A673 (cell line): ENCODE measurements at regions not wholly inside any gene's neighbourhood (a gene's known extent, or its start where the extent isn't known, plus 50 kb on each side); places are given as distances from the start of the nearest gene placed in this dataset.

Experiments
- BruUV-seq: library from RNA; stranded (reverse); fragments of 400-500 nt; replicated peaks from 2 replicates; lab custom pipeline; 2021; lab: Mats Ljungman, UMichigan
- CTCF ChIA-PET: fragments of 300-600 bp; sonication (Branson Sonifier 250); formaldehyde crosslinking; loops from one replicate; lab custom pipeline; 2022; ENCODE audit warnings: antibody characterized with exemption; lab: Charles Lee
- POLR2A ChIA-PET: fragments of 300-600 bp; sonication (Branson Sonifier 250); formaldehyde crosslinking; loops from one replicate; lab custom pipeline; 2022; ENCODE audit warnings: antibody characterized with exemption; ENCODE audit not compliant: low non-redundant PET; lab: Charles Lee
- DNase-seq: peaks from one replicate; pipeline ENCODE4 v3.0.0-alpha.2; 2015; ENCODE audit warnings: low spot score
- H3K27ac ChIP-seq: fragments of 200-600 bp; sonication (generic); 2 replicates; pipeline ENCODE4 v1.5.1; 2016; ENCODE audit warnings: mixed run types, low read depth, mild to moderate bottlenecking, mixed read lengths, antibody characterized with exemption, low read length; ENCODE audit not compliant: poor library complexity, severe bottlenecking
- H3K27me3 ChIP-seq: fragments of 200-600 bp; sonication (generic); replicated peaks from 2 replicates; pipeline ENCODE4 v1.6.1; 2017; ENCODE audit warnings: mixed run types, low read depth, mild to moderate bottlenecking, mixed read lengths, antibody characterized with exemption, low read length; ENCODE audit not compliant: insufficient read depth, poor library complexity
- H3K36me3 ChIP-seq: fragments of 200-600 bp; sonication (generic); 2 replicates; pipeline ENCODE4 v1.6.1; 2016; ENCODE audit warnings: mixed run types, mild to moderate bottlenecking, mixed read lengths, antibody characterized with exemption, low read length; ENCODE audit not compliant: insufficient read depth, poor library complexity, severe bottlenecking
- H3K4me1 ChIP-seq: fragments of 200-600 bp; sonication (generic); 2 replicates; pipeline ENCODE4 v1.6.1; 2017; ENCODE audit warnings: mixed run types, mild to moderate bottlenecking, mixed read lengths, antibody characterized with exemption, low read length; ENCODE audit not compliant: insufficient read depth, poor library complexity, severe bottlenecking
- H3K4me3 ChIP-seq: fragments of 200-600 bp; sonication (generic); 2 replicates; pipeline ENCODE4 v1.5.1; 2016; ENCODE audit warnings: low read depth, mixed run types, mild to moderate bottlenecking, mixed read lengths, low read length; ENCODE audit not compliant: poor library complexity, severe bottlenecking
- H3K9me3 ChIP-seq: fragments of 200-600 bp; sonication (generic); 2 replicates; pipeline ENCODE4 v1.6.1; 2016; ENCODE audit warnings: mixed run types, low read depth, mild to moderate bottlenecking, mixed read lengths, antibody characterized with exemption, low read length; ENCODE audit not compliant: poor library complexity, severe bottlenecking
- EZH2 ChIP-seq: fragments of 200-600 bp; sonication (generic); IDR thresholded peaks from 2 replicates; pipeline ENCODE4 v1.6.1; 2017; ENCODE audit warnings: borderline replicate concordance, low read depth, mild to moderate bottlenecking, mixed read lengths, antibody characterized with exemption, low read length; ENCODE audit not compliant: poor library complexity, severe bottlenecking
- intact Hi-C: fragments of 100-400 bp; cut with micrococcal nuclease; formaldehyde crosslinking; loops from one replicate; pipeline ENCODE4 v1.10.0; 2022; ENCODE audit not compliant: unreplicated experiment
- TF ChIP-seq, protein P1 (sequence below): fragments of 300-800, 200-600 bp; sonication (generic); conservative IDR thresholded peaks from 2 replicates; pipeline ENCODE4 v1.5.1; 2017; ENCODE audit warnings: low read depth, mild to moderate bottlenecking, antibody characterized with exemption, low read length, moderate library complexity, mixed read lengths

DNA sequence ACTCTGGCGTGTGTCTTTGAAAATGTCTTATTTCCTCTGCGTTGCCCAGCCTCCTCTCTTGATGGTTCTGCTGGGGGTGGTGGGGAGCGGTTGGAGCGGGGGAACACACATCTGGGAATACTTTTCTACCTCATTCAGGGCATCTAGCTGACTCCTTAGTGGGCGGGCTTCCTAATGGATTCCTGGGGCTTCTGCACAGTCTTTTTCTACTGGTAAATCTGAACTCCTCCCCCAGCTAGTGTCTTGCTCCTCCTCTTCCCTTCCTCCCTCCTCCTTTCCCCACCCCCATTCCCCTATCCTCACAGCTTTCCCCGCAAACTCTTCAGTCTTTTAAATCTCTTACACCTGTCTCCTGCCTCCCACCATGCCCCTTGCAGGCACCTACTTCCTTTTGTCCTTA lies 74.4 kb downstream of the PRL start:
- ChIA-PET CTCF (no interaction called here), POLR2A (no interaction called here)
- no peaks in the 10 kb centered on the region for H3K36me3 ChIP-seq
- no TSS peak for BruUV-seq
- no peaks in the 10 kb centered on the region for H3K4me1 ChIP-seq
- no peak for DNase-seq
- no peak overlapping the region for H3K27ac ChIP-seq
- no peaks in the 10 kb centered on the region for H3K27me3 ChIP-seq
- no peaks in the 10 kb centered on the region for H3K9me3 ChIP-seq
- H3K4me3 ChIP-seq, result no peak overlapping the region
- intact Hi-C loops, result no loop called here
- TF ChIP-seq, protein P1, sequence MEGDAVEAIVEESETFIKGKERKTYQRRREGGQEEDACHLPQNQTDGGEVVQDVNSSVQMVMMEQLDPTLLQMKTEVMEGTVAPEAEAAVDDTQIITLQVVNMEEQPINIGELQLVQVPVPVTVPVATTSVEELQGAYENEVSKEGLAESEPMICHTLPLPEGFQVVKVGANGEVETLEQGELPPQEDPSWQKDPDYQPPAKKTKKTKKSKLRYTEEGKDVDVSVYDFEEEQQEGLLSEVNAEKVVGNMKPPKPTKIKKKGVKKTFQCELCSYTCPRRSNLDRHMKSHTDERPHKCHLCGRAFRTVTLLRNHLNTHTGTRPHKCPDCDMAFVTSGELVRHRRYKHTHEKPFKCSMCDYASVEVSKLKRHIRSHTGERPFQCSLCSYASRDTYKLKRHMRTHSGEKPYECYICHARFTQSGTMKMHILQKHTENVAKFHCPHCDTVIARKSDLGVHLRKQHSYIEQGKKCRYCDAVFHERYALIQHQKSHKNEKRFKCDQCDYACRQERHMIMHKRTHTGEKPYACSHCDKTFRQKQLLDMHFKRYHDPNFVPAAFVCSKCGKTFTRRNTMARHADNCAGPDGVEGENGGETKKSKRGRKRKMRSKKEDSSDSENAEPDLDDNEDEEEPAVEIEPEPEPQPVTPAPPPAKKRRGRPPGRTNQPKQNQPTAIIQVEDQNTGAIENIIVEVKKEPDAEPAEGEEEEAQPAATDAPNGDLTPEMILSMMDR, result no peak
- no peak for TF ChIP-seq EZH2

DNA sequence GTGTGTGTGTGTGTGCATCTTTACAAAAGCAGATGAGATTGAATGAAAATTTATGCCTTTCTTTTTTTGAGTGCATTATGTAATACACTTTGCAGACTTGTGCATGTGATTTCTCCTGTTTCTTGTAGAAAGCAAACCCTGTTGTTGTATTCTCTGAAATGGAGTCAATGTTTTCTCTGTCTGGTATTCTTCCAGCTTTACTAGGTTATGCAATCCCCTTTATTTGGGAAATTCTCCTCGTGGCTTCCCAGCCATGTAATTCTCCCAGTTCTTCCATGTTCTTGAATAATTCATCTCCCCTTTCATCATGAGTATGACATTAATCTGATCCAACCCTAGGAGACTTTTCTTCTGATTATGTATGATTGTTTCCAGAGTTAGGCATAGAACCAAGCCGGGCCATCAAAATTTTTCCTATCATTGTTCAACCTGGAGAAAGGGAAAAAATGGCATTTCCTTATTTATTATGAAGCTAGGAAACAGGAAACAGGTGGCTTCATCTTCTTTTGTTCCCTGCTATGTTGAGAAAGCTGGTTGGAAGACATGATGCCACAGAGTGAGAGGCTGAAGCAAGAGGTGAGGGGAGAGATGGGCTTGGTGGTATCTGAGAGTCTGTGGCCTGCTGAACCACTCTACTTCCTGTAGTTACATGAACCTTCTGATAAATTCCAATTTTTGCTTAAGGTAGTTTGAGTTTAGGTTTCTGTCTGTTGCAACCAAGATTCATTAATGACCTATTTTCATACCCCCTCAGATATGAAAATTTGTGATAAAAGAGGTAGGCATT lies 68.8 kb downstream of the PRL start:
- H3K4me1 ChIP-seq, result peaks cover 5% of the 10 kb centered on the region
- intact Hi-C loops, result no loop called here
- DNase-seq, result peak; percentile 25
- ChIA-PET CTCF (no interaction called here), POLR2A (no interaction called here)
- H3K9me3 ChIP-seq, result no peaks in the 10 kb centered on the region
- no peak overlapping the region for H3K4me3 ChIP-seq
- no peak for TF ChIP-seq EZH2
- TF ChIP-seq, protein P1, result no peak
- no peaks in the 10 kb centered on the region for H3K27me3 ChIP-seq
- no peak overlapping the region for H3K27ac ChIP-seq
- BruUV-seq, result no TSS peak
- H3K36me3 ChIP-seq, result no peaks in the 10 kb centered on the region

DNA sequence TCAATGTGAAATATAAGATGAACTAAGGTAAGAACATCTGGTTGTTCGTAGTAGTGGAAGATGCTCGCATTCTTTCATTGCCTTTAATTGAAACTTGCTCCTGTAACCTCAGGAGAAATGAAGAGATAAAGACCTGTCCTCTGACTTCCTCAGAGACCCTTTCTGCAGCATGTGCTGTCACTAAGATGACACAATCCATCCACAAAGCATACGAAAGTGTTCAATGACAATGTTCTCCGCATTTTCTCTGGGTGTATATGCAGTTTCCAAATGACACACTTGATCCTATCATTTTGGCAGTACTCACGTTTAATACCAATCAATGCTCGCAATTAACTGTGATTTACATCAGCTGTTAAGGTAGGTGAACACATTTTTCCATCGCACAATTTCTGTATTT lies 65.8 kb downstream of the PRL start:
- H3K27ac ChIP-seq, result no peak overlapping the region
- intact Hi-C loops, result no loop called here
- ChIA-PET CTCF (no interaction called here), POLR2A (no interaction called here)
- no peaks in the 10 kb centered on the region for H3K9me3 ChIP-seq
- no TSS peak for BruUV-seq
- H3K4me1 ChIP-seq, result peaks cover 5% of the 10 kb centered on the region
- no peak for DNase-seq
- no peaks in the 10 kb centered on the region for H3K27me3 ChIP-seq
- H3K36me3 ChIP-seq, result no peaks in the 10 kb centered on the region
- no peak overlapping the region for H3K4me3 ChIP-seq
- no peak for TF ChIP-seq EZH2
- TF ChIP-seq, protein P1, result no peak
